ENCODE measurements at regions not wholly inside any gene's neighbourhood (a gene's known extent, or its start where the extent isn't known, plus 50 kb on each side); places are given as distances from the start of the nearest gene placed in this dataset.

DNA sequence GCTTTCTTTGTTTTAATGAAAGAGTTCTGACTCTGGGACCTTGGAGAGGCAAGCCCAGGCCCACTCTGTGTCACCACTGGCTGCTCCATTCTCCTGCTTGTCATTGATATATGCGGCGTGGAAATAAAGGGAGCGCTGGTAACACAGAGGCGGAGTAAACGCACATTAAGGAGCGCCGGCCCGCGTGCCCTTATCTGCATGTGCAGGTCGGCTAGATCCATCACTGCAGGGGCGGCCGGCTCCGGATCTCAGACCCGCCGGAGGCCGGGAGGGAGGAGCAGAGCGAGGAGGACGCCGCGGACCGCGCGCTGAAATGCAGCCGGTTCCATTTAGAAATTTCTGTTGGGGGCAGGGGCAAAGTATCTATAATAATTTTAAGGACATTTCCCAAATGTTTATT, 70.8 kb downstream of the MRPL36 start:
- TF ChIP-seq, protein P1, sequence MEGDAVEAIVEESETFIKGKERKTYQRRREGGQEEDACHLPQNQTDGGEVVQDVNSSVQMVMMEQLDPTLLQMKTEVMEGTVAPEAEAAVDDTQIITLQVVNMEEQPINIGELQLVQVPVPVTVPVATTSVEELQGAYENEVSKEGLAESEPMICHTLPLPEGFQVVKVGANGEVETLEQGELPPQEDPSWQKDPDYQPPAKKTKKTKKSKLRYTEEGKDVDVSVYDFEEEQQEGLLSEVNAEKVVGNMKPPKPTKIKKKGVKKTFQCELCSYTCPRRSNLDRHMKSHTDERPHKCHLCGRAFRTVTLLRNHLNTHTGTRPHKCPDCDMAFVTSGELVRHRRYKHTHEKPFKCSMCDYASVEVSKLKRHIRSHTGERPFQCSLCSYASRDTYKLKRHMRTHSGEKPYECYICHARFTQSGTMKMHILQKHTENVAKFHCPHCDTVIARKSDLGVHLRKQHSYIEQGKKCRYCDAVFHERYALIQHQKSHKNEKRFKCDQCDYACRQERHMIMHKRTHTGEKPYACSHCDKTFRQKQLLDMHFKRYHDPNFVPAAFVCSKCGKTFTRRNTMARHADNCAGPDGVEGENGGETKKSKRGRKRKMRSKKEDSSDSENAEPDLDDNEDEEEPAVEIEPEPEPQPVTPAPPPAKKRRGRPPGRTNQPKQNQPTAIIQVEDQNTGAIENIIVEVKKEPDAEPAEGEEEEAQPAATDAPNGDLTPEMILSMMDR (conservative IDR thresholded peaks at IDR 0.05): no peak
- TF ChIP-seq ZFX (IDR thresholded peaks at IDR 0.05): no peak
